H1 (cell line): ENCODE measurements at regions not wholly inside any gene's neighbourhood (a gene's known extent, or its start where the extent isn't known, plus 50 kb on each side); places are given as distances from the start of the nearest gene placed in this dataset.

Experiments
- CTCF ChIA-PET: fragments of 300-600 bp; sonication (Branson Sonifier 250); formaldehyde crosslinking; loops from one replicate; lab custom pipeline; 2021; ENCODE audit not compliant: partially characterized antibody; lab: Charles Lee
- POLR2A ChIA-PET: fragments of 300-600 bp; sonication (Branson Sonifier 250); formaldehyde crosslinking; loops from one replicate; lab custom pipeline; 2021; ENCODE audit warnings: inconsistent platforms; ENCODE audit not compliant: partially characterized antibody; lab: Charles Lee
- DNase-seq, 2 experiments: peaks; one replicate each; pipeline versions ENCODE4 v3.0.0 to v3.0.0-alpha.2; 2010 to 2022; ENCODE audit warnings: low spot score in 2 of 2, low read depth in 1 of 2, mixed read lengths in 1 of 2
- FAIRE-seq: peaks from 2 replicates; lab custom pipeline; 2011; peaks lifted over from hg19 to GRCh38; lab: Jason Lieb, UNC
- H2AFZ ChIP-seq: 2 replicates; pipeline ENCODE4 v1.8.1; 2012; ENCODE audit warnings: low read length, inconsistent platforms
- H2AK5ac ChIP-seq: 2 replicates; pipeline ENCODE4 v1.6.1; 2013; ENCODE audit warnings: low read depth, low read length
- H2BK120ac ChIP-seq: replicated peaks from 2 replicates; pipeline ENCODE3; 2013; ENCODE audit warnings: low read depth, low read length, inconsistent platforms
- H2BK12ac ChIP-seq: 2 replicates; pipeline ENCODE4 v1.6.1; 2013; ENCODE audit warnings: low read depth, low read length
- H2BK15ac ChIP-seq: 2 replicates; pipeline ENCODE4 v1.6.1; 2013; ENCODE audit warnings: low read length
- H2BK20ac ChIP-seq: 2 replicates; pipeline ENCODE4 v1.6.1; 2013; ENCODE audit warnings: low read length
- H2BK5ac ChIP-seq: 2 replicates; pipeline ENCODE4 v1.6.1; 2013; ENCODE audit warnings: low read depth, low read length
- H3K14ac ChIP-seq: 2 replicates; pipeline ENCODE4 v1.6.1; 2013; ENCODE audit warnings: inconsistent platforms; ENCODE audit not compliant: insufficient read length
- H3K18ac ChIP-seq: 2 replicates; pipeline ENCODE4 v1.6.1; 2013; ENCODE audit warnings: low read length; ENCODE audit errors: extremely low read depth
- H3K23ac ChIP-seq: 2 replicates; pipeline ENCODE4 v1.6.1; 2013; ENCODE audit warnings: inconsistent platforms; ENCODE audit not compliant: insufficient read length
- H3K23me2 ChIP-seq: 2 replicates; pipeline ENCODE4 v1.6.1; 2013; ENCODE audit warnings: low read depth, low read length
- H3K27ac ChIP-seq: 2 replicates; pipeline ENCODE4 v1.6.1; 2011; ENCODE audit warnings: low read depth, low read length, inconsistent platforms
- H3K27me3 ChIP-seq, 4 experiments: replicated peaks in 1 of 4; 1 replicate in 1 of 4; 2 replicates in 3 of 4; pipeline versions ENCODE4 v1.6.1 to v1.8.1; 2011 to 2013; ENCODE audit warnings: low read length in 3 of 4, mild to moderate bottlenecking in 3 of 4, inconsistent platforms in 2 of 4, mixed read lengths in 2 of 4, moderate library complexity in 1 of 4; ENCODE audit not compliant: control insufficient read depth in 3 of 4, insufficient read depth in 3 of 4; ENCODE audit errors: extremely low read depth in 1 of 4
- H3K36me3 ChIP-seq, 4 experiments: 2 replicates each; pipeline versions ENCODE4 v1.6.1 to v1.8.1; 2011 to 2013; ENCODE audit warnings: mild to moderate bottlenecking in 4 of 4, low read length in 3 of 4, moderate library complexity in 2 of 4, control low read depth in 1 of 4, inconsistent platforms in 1 of 4; ENCODE audit not compliant: insufficient read depth in 4 of 4, control insufficient read depth in 2 of 4
- H3K4ac ChIP-seq: replicated peaks from 2 replicates; pipeline ENCODE3; 2013; ENCODE audit warnings: low read length, low read depth, mixed read lengths, inconsistent platforms; ENCODE audit not compliant: insufficient read length
- H3K4me1 ChIP-seq, 4 experiments: replicated peaks in 1 of 4; 1 replicate in 1 of 4; 2 replicates in 3 of 4; pipeline versions ENCODE4 v1.6.1 to v1.8.1; 2011 to 2013; ENCODE audit warnings: low read length in 3 of 4, inconsistent platforms in 2 of 4, mixed read lengths in 1 of 4; ENCODE audit not compliant: insufficient read depth in 4 of 4, control insufficient read depth in 3 of 4
- H3K4me2 ChIP-seq, 2 experiments: 2 replicates each; pipeline versions ENCODE4 v1.6.1 to v1.8.1; 2011 to 2013; ENCODE audit warnings: low read depth in 2 of 2, low read length in 2 of 2, control low read depth in 1 of 2, inconsistent platforms in 1 of 2, mild to moderate bottlenecking in 1 of 2; ENCODE audit not compliant: insufficient read depth in 1 of 2
- H3K4me3 ChIP-seq, 4 experiments: fragments of 200-600, 300-600 bp in 1 of 4; sonication (generic), shearing (Covaris generic), sonication (Bioruptor Twin) in 1 of 4; 2 replicates each; pipeline versions ENCODE4 v1.5.1 to v1.8.1; 2011 to 2016; ENCODE audit warnings: low read length in 4 of 4, low read depth in 3 of 4, control low read depth in 2 of 4, inconsistent platforms in 2 of 4, mild to moderate bottlenecking in 2 of 4, mixed read lengths in 1 of 4, moderate library complexity in 1 of 4; ENCODE audit not compliant: insufficient read depth in 2 of 4; ENCODE audit errors: extremely low read depth in 1 of 4
- H3K56ac ChIP-seq: replicated peaks from 2 replicates; pipeline ENCODE3; 2013; ENCODE audit warnings: low read depth, mild to moderate bottlenecking, mixed read lengths, low read length, inconsistent platforms; ENCODE audit not compliant: insufficient read length
- H3K79me1 ChIP-seq: 2 replicates; pipeline ENCODE4 v1.6.1; 2013; ENCODE audit warnings: low read depth, low read length, control low read depth
- H3K79me2 ChIP-seq, 2 experiments: 2 replicates each; pipeline versions ENCODE4 v1.6.1 to v1.8.1; 2012 to 2013; ENCODE audit warnings: low read length in 2 of 2, mild to moderate bottlenecking in 2 of 2, inconsistent platforms in 1 of 2; ENCODE audit not compliant: insufficient read depth in 2 of 2, control insufficient read depth in 1 of 2
- H3K9ac ChIP-seq, 4 experiments: replicated peaks in 1 of 4; 1 replicate in 1 of 4; 2 replicates in 3 of 4; pipeline versions ENCODE4 v1.6.1 to v1.8.1; 2011 to 2013; ENCODE audit warnings: low read depth in 3 of 4, low read length in 3 of 4, control low read depth in 2 of 4, mild to moderate bottlenecking in 2 of 4, moderate library complexity in 2 of 4, inconsistent platforms in 1 of 4; ENCODE audit errors: extremely low read depth in 1 of 4
- H3K9me3 ChIP-seq, 2 experiments: 2 replicates each; pipeline versions ENCODE4 v1.6.1 to v1.8.1; 2012 to 2013; ENCODE audit warnings: mild to moderate bottlenecking in 2 of 2, moderate library complexity in 2 of 2, control low read depth in 1 of 2, inconsistent platforms in 1 of 2, low read depth in 1 of 2, low read length in 1 of 2, mixed read lengths in 1 of 2; ENCODE audit not compliant: insufficient read depth in 2 of 2
- H4K20me1 ChIP-seq, 2 experiments: replicated peaks in 1 of 2; 2 replicates each; pipeline versions ENCODE3 to v1.8.1; 2011 to 2013; ENCODE audit warnings: inconsistent platforms in 2 of 2, low read length in 2 of 2, mild to moderate bottlenecking in 1 of 2; ENCODE audit not compliant: insufficient read depth in 2 of 2, control insufficient read depth in 1 of 2
- H4K5ac ChIP-seq: 2 replicates; pipeline ENCODE4 v1.6.1; 2013; ENCODE audit warnings: low read length, low read depth, mixed read lengths, inconsistent platforms; ENCODE audit not compliant: insufficient read length
- H4K8ac ChIP-seq: 2 replicates; pipeline ENCODE4 v1.8.0; 2013; ENCODE audit warnings: mild to moderate bottlenecking, moderate library complexity, low read length, inconsistent platforms; ENCODE audit not compliant: insufficient read depth; ENCODE audit errors: extremely low read depth
- H4K91ac ChIP-seq: replicated peaks from 2 replicates; pipeline ENCODE3; 2013; ENCODE audit warnings: low read length, mixed read lengths, inconsistent platforms; ENCODE audit not compliant: insufficient read length
- BACH1 ChIP-seq: IDR thresholded peaks from 2 replicates; pipeline ENCODE4 v1.6.1; 2012; ENCODE audit warnings: low read length, improper control_type of control experiment
- CHD1 ChIP-seq: IDR thresholded peaks from 2 replicates; pipeline ENCODE4 v1.6.1; 2012; ENCODE audit warnings: low read depth, low read length, improper control_type of control experiment
- CHD2 ChIP-seq: IDR thresholded peaks from 2 replicates; pipeline ENCODE4 v1.6.1; 2012; ENCODE audit warnings: low read length, improper control_type of control experiment
- GABPA ChIP-seq: IDR thresholded peaks from 2 replicates; pipeline ENCODE4 v1.6.1; 2011; ENCODE audit warnings: mild to moderate bottlenecking, low read length, moderate library complexity, borderline replicate concordance; ENCODE audit not compliant: insufficient read depth
- HDAC2 ChIP-seq, 2 experiments: fragments of 300-600 bp in 1 of 2; sonication (generic) in 1 of 2; IDR thresholded peaks; 2 replicates each; pipeline ENCODE4 v1.6.1; 2011 to 2012; ENCODE audit warnings: low read depth in 2 of 2, low read length in 2 of 2, mild to moderate bottlenecking in 2 of 2, moderate library complexity in 2 of 2, borderline replicate concordance in 1 of 2, inconsistent platforms in 1 of 2
- JUN ChIP-seq: IDR thresholded peaks from 2 replicates; pipeline ENCODE4 v1.6.1; 2011; ENCODE audit warnings: low read depth, mild to moderate bottlenecking, improper control_type of control experiment, low read length
- NANOG ChIP-seq: IDR thresholded peaks from 2 replicates; pipeline ENCODE4 v1.6.1; 2011; ENCODE audit warnings: low read length, low read depth, mild to moderate bottlenecking, inconsistent platforms; ENCODE audit not compliant: insufficient read depth, poor library complexity, severe bottlenecking
- SP2 ChIP-seq: IDR thresholded peaks from 2 replicates; pipeline ENCODE4 v1.6.1; 2012; ENCODE audit warnings: mild to moderate bottlenecking, low read length, inconsistent platforms
- SRF ChIP-seq: IDR thresholded peaks from 2 replicates; pipeline ENCODE4 v1.6.1; 2011; ENCODE audit warnings: mild to moderate bottlenecking, low read depth, low read length, moderate library complexity
- TAF7 ChIP-seq: optimal IDR thresholded peaks from 2 replicates; pipeline ENCODE3; 2011; ENCODE audit warnings: low read depth, mild to moderate bottlenecking, inconsistent platforms, low read length, moderate library complexity, borderline replicate concordance
- TCF12 ChIP-seq: IDR thresholded peaks from 2 replicates; pipeline ENCODE4 v1.6.1; 2011; ENCODE audit warnings: low read depth, mild to moderate bottlenecking, low read length
- ZNF274 ChIP-seq: IDR thresholded peaks from 2 replicates; pipeline ENCODE4 v1.7.0; 2012; ENCODE audit warnings: low read length, borderline replicate concordance; ENCODE audit errors: extremely low read depth
- WGBS, 2 experiments: shearing (Covaris generic) in 1 of 2; methylation state at CpG; one replicate each; pipeline versions ENCODE4 v1.1.6 to v1.1.7; 2013 to 2015; ENCODE audit warnings: low lambda C conversion rate in 2 of 2, mixed read lengths in 2 of 2, inconsistent platforms in 1 of 2, low coverage in 1 of 2, missing lambda C conversion rate in 1 of 2; ENCODE audit not compliant: insufficient replicate concordance in 2 of 2, insufficient coverage in 1 of 2, insufficient read length in 1 of 2; ENCODE audit errors: extremely low coverage in 1 of 2, missing lambda C conversion rate in 1 of 2; 5-methylcytosine and 5-hydroxymethylcytosine counted together
- TF ChIP-seq, protein P1 (sequence below): IDR thresholded peaks from 2 replicates; pipeline ENCODE4 v1.6.1; 2011; ENCODE audit warnings: low read depth, mild to moderate bottlenecking, low read length; ENCODE audit not compliant: insufficient read depth
- TF ChIP-seq, protein P2 (sequence below): IDR thresholded peaks from 2 replicates; pipeline ENCODE4 v1.6.1; 2012; ENCODE audit warnings: inconsistent platforms

DNA sequence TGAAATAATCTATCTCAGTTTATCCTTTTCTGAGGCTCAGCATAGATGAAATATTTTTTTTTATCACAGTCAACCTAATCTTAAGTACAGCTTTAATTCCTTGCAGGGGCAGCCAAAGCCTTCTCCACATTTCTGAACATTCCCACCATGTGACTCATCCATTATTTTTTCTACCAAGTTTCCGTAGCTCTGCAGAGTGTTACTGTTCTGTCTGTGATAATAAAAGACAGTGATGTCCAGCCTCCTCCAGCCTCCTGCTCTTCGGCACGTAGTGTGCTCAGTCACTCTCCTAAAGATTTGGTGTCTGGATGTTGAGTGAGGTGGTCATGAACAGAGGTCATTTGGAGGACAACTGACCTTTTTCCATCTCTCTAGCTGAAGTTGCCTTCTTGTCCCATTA lies 338.1 kb upstream of the ADAMTS16 start:
- Histone ChIP-seq H3K4ac (no peak overlapping the region), H4K5ac (no peak overlapping the region), H3K79me1 (no peaks in the 10 kb centered on the region), H4K8ac (no peak overlapping the region), H3K4me1 (0 out of 7 replicates have a peak, but pooled peaks cover 0 to 3% (median 0%) of the 10 kb centered on the region in 4 experiments), H2BK20ac (no peak overlapping the region), H3K18ac (no peak overlapping the region), H2AK5ac (no peak overlapping the region), H2AFZ (no peak overlapping the region), H3K27me3 (no peaks in the 10 kb centered on the region), H3K9me3 (no peaks in the 10 kb centered on the region), H3K27ac (no peak overlapping the region), H4K91ac (no peak overlapping the region), H3K4me2 (no peak overlapping the region), H3K23me2 (no peaks in the 10 kb centered on the region), H3K79me2 (no peaks in the 10 kb centered on the region), H2BK5ac (no peak overlapping the region), H3K9ac (no peak overlapping the region), H3K4me3 (no peak overlapping the region), H4K20me1 (no peaks in the 10 kb centered on the region), H3K56ac (no peak overlapping the region), H2BK15ac (no peak overlapping the region), H3K14ac (no peak overlapping the region), H2BK120ac (no peak overlapping the region), H3K36me3 (no peaks in the 10 kb centered on the region), H2BK12ac (no peak overlapping the region), H3K23ac (no peak overlapping the region)
- WGBS, 2 experiments, result 94% methylated on average over 3 of the region's 3 CpGs; no CpG with 5 or more reads in 1 of the 2 experiments
- POLR2A ChIA-PET, result no interaction called here
- CTCF ChIA-PET, result no interaction called here
- DNase-seq (no peak), FAIRE-seq (no peak)
- TF ChIP-seq, protein P1, sequence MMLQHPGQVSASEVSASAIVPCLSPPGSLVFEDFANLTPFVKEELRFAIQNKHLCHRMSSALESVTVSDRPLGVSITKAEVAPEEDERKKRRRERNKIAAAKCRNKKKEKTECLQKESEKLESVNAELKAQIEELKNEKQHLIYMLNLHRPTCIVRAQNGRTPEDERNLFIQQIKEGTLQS, result no peak
- TF ChIP-seq TAF7 (no peak), TCF12 (no peak), JUN (no peak), CHD2 (no peak), SP2 (no peak), ZNF274 (no peak), BACH1 (no peak), SRF (no peak), CHD1 (no peak), GABPA (no peak), NANOG (no peak), HDAC2 (IDR thresholded peaks at IDR 0.05; ENCODE audit: borderline replicate concordance in 1 of 2, low read depth in 2 of 2, low read length in 2 of 2) (no peak)
- TF ChIP-seq, protein P2, sequence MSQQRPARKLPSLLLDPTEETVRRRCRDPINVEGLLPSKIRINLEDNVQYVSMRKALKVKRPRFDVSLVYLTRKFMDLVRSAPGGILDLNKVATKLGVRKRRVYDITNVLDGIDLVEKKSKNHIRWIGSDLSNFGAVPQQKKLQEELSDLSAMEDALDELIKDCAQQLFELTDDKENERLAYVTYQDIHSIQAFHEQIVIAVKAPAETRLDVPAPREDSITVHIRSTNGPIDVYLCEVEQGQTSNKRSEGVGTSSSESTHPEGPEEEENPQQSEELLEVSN, result no peak
